Erythroblast (primary cell): ENCODE measurements at regions not wholly inside any gene's neighbourhood (a gene's known extent, or its start where the extent isn't known, plus 50 kb on each side); places are given as distances from the start of the nearest gene placed in this dataset.
"Not testable (repeated sequence)": the region's sequence is repeated elsewhere in the genome, so short reads cannot be mapped to it uniquely, and the experiment has no call there.

ENCODE experiments used
- GATA1 ChIP-seq: IDR thresholded peaks from 2 replicates; pipeline ENCODE4 v1.6.1; 2011; ENCODE audit warnings: low read depth, mild to moderate bottlenecking, control low read depth, low read length, moderate library complexity
- POLR2A ChIP-seq: IDR thresholded peaks from 2 replicates; pipeline ENCODE4 v1.6.1; 2011; ENCODE audit warnings: mild to moderate bottlenecking, low read length

GRCh38 chr4:15337168-15337657 is 90.6 kb upstream of the C1QTNF7 start:
- TF ChIP-seq POLR2A, GATA1: not testable (repeated sequence)
